AG10803 (cell line): ENCODE measurements at regions not wholly inside any gene's neighbourhood (a gene's known extent, or its start where the extent isn't known, plus 50 kb on each side); places are given as distances from the start of the nearest gene placed in this dataset.

ENCODE experiments used
- DNase-seq: peaks from one replicate; pipeline ENCODE4 v3.0.0; 2010; ENCODE audit warnings: low read depth
- H3K4me3 ChIP-seq: 2 replicates; pipeline ENCODE4 v1.5.1; 2011; ENCODE audit warnings: mild to moderate bottlenecking, low read length, control low read depth
- TF ChIP-seq, protein P1 (sequence below): conservative IDR thresholded peaks from 2 replicates; pipeline ENCODE4 v1.5.1; 2011; ENCODE audit warnings: mild to moderate bottlenecking, low read length, control low read depth, inconsistent platforms

DNA sequence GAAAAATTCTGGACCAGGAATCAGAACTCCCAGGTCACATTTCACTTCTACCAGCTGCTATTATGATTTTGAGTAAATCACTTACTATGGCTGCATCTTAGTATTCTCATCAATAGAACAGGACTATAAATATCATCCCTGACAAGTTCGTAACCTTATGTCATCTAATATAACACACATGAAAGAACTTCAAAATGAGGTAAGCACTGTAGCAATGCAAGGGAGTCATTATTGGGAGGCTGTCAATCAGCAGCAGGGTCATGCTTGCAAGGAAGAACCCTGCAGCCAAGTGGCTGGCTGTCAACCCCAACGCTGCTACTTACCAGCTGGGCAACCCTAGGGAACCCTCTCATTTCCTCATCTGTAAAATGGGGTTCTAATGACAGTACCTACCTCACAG lies 123.3 kb upstream of the B3GAT2 start:
- no peak for DNase-seq
- H3K4me3 ChIP-seq, result no peak overlapping the region
- TF ChIP-seq, protein P1, sequence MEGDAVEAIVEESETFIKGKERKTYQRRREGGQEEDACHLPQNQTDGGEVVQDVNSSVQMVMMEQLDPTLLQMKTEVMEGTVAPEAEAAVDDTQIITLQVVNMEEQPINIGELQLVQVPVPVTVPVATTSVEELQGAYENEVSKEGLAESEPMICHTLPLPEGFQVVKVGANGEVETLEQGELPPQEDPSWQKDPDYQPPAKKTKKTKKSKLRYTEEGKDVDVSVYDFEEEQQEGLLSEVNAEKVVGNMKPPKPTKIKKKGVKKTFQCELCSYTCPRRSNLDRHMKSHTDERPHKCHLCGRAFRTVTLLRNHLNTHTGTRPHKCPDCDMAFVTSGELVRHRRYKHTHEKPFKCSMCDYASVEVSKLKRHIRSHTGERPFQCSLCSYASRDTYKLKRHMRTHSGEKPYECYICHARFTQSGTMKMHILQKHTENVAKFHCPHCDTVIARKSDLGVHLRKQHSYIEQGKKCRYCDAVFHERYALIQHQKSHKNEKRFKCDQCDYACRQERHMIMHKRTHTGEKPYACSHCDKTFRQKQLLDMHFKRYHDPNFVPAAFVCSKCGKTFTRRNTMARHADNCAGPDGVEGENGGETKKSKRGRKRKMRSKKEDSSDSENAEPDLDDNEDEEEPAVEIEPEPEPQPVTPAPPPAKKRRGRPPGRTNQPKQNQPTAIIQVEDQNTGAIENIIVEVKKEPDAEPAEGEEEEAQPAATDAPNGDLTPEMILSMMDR, result no peak

DNA sequence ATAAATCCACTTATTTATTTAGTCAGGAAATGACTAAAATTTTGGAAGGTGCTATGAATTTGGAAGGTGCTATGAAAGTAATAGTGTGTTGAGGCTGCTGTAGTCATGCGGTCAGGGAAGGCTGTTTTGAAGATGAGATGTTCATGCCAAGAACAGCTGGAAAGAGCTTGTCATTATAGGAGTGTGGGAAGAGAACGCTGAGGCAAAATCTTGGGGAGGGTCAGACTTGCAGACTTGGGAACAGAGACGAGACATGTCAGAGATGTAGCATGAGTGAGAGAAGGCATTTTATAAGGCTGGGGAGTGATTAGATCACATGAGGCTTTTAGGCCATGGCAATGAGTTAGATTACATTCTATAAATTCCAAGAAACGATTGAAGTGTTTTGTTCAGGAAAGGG lies 124.0 kb upstream of the B3GAT2 start:
- H3K4me3 ChIP-seq, result no peak overlapping the region
- peak; percentile 49 for DNase-seq
- TF ChIP-seq, protein P1, result no peak

DNA sequence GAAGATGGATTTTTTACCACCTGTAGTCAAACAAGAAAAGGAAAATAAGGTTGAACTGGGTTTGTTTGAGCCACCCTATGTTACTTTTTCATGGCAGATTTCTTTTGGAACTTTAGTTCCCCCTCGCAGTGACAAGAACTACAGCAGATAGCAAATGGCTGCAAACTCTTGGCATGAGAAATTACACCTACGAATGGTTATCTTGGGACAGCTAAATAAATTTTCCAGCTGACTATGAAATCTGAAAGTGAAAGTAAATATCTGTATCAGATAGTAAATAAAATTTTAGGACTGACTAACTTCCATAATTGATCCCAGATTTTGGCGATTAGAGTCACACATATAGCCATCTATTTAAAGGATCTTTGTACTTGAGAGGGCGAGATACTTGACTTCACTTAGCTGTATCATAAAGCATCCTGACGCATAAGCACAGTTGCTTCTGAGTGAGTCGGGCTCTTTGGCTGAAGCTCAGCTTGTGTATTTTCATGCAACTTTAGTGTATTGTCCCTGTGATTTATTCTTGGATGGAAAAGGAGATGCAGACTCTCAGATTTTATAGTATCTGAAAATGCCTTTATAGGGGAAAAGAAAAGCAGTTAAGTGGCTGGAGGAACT lies 125.3 kb upstream of the B3GAT2 start:
- TF ChIP-seq, protein P1, result no peak
- DNase-seq, result peak; percentile 36
- H3K4me3 ChIP-seq, result peak overlapping the region; percentile 42

DNA sequence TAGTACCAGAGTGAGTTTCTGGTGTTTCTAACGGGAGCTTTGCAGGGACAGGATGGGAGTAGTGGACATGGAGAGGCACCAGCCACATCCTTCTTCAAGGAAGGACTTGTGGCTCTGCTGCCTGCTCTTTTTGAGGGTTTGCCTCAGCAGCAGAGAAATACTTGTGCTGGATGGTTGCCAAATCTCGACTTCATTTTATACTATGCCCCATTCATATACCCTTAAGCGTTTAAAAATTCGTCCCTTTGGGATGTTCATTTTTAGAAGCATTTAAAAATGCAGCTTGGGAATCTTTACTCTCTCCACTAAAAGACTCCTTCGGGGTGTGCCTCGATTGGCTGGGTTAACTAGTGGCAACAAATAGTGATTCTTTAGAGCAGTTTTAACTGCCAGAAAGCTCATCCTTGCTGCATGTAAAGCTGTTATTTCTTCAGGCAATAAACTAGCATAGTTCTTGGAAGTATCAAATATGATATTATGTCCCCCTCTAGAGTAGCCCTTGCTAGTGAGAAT lies 126.5 kb upstream of the B3GAT2 start:
- TF ChIP-seq, protein P1, result no peak
- H3K4me3 ChIP-seq, result no peak overlapping the region
- DNase-seq, result no peak

DNA sequence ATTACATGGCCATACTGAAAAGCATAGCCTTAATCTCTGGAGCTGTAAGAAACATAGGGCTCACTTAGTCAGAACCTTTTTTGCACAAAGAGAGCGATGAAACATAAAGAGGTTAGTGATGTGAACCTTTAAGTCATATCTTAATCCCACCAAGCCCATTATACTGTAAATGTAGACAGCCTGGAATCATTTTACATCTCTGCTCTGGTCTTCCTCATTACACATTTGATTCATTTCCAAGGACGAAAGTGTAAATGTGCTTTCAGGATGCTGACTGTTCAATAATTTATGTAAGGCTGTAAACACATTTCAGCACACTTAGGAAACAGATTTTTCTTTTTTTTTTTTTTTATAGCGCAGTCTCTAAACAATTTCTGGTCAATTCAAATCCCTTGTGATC lies 131.3 kb upstream of the B3GAT2 start:
- TF ChIP-seq, protein P1, result no peak
- DNase-seq, result no peak
- H3K4me3 ChIP-seq, result no peak overlapping the region

DNA sequence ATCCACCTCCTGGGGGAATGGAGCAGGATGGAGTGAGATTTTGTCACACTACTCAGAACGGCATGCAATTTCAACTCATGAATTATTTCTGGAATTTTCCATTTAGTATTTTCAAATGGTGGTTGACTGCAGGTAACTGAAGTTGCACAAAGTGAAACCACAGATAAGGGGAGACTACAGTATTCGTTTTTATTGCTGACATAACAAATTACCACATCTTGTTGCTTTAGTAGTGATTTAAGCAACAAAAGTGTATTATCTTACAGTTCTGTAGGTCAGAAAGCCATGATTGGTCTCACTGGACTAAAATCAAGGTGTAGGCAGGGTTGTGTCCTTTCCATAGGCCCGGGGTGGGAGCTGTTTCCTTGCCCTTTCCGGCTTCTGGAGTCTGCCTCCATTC lies 133.4 kb upstream of the B3GAT2 start:
- DNase-seq, result no peak
- TF ChIP-seq, protein P1, result no peak
- H3K4me3 ChIP-seq, result no peak overlapping the region

DNA sequence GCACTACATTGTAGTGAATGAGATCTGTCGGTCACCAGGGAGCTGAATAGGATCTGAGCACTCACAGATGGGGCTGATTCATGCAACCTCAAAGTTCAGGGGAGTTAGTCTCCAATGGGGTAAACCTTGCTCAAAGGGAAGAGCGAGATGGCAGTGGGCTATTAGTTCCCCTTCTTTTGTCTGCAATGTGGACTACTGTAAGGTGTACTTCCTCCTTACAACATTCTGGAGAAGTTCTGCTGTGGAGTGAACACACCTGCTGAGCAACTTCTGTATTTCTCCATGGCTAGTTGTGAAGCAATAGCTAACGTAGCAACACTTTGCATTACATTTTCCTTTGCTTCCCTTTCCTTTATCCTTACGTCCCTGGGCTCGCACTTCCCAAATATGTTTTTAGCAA lies 134.3 kb upstream of the B3GAT2 start:
- DNase-seq, result no peak

More for the DNA sequence above, 134.3 kb upstream of the B3GAT2 start:
- H3K4me3 ChIP-seq, result no peak overlapping the region
- TF ChIP-seq, protein P1, result no peak
